Right atrium auricular region (tissue), 2 donors: ENCODE measurements at regions not wholly inside any gene's neighbourhood (a gene's known extent, or its start where the extent isn't known, plus 50 kb on each side); places are given as distances from the start of the nearest gene placed in this dataset.
"Not testable (repeated sequence)": the region's sequence is repeated elsewhere in the genome, so short reads cannot be mapped to it uniquely, and the experiment has no call there.

Source experiments
- DNase-seq: peaks from one replicate; pipeline ENCODE4 v3.0.0-alpha.2; 2019; ENCODE audit warnings: low spot score
- H3K27ac ChIP-seq, 2 donors: fragments of 200-600 bp; sonication (generic); 1 replicate in 1 of 2; 2 replicates in 1 of 2; pipeline ENCODE4 v1.5.1; 2016 to 2019
- H3K27me3 ChIP-seq, 2 donors: fragments of 200-600 bp; sonication (generic); one replicate each; pipeline versions ENCODE4 v1.5.1 to v1.6.0; 2017 to 2019
- H3K36me3 ChIP-seq: fragments of 200-600 bp; sonication (generic); one replicate; pipeline ENCODE4 v1.5.1; 2016
- H3K4me1 ChIP-seq, 2 donors: fragments of 200-600 bp; sonication (generic); one replicate each; pipeline versions ENCODE4 v1.5.1 to v1.6.0; 2017 to 2019
- H3K4me3 ChIP-seq, 2 donors: fragments of 200-600 bp; sonication (generic); 1 replicate in 1 of 2; 2 replicates in 1 of 2; pipeline ENCODE4 v1.5.1; 2017 to 2019; ENCODE audit warnings: mild to moderate bottlenecking in 1 of 2, moderate library complexity in 1 of 2
- H3K9me3 ChIP-seq, 2 donors: fragments of 200-600 bp; sonication (generic); one replicate each; pipeline ENCODE4 v1.5.1; 2019
- CTCF ChIP-seq, 2 donors: fragments of 200-600 bp; sonication (generic); IDR thresholded peaks; one replicate each; pipeline ENCODE4 v1.5.1; 2019; ENCODE audit warnings: antibody characterized with exemption in 2 of 2

GRCh38 chr3:144737281-144737680, 765.7 kb downstream of the DIPK2A start:
- H3K36me3 ChIP-seq: no peaks in the 10 kb centered on the region
- no peaks in the 10 kb centered on the region for H3K4me1 ChIP-seq
- H3K27ac ChIP-seq: no peak overlapping the region
- H3K27me3 ChIP-seq: no peaks in the 10 kb centered on the region
- no peak for DNase-seq
- H3K9me3 ChIP-seq: no peaks in the 10 kb centered on the region
- no peak for TF ChIP-seq CTCF (IDR thresholded peaks at IDR 0.05)
- no peak overlapping the region for H3K4me3 ChIP-seq

GRCh38 chr3:144743225-144743668, 771.6 kb downstream of the DIPK2A start:
- no peaks in the 10 kb centered on the region for H3K36me3 ChIP-seq
- no peaks in the 10 kb centered on the region for H3K4me1 ChIP-seq
- H3K4me3 ChIP-seq: no peak overlapping the region
- no peaks in the 10 kb centered on the region for H3K27me3 ChIP-seq
- no peak for DNase-seq
- no peak for TF ChIP-seq CTCF (IDR thresholded peaks at IDR 0.05)
- H3K9me3 ChIP-seq: no peaks in the 10 kb centered on the region
- H3K27ac ChIP-seq: no peak overlapping the region

GRCh38 chr3:144744473-144744872, 772.9 kb downstream of the DIPK2A start:
- no peak for TF ChIP-seq CTCF (IDR thresholded peaks at IDR 0.05)
- no peaks in the 10 kb centered on the region for H3K4me1 ChIP-seq
- no peaks in the 10 kb centered on the region for H3K27me3 ChIP-seq
- no peak overlapping the region for H3K4me3 ChIP-seq
- no peaks in the 10 kb centered on the region for H3K9me3 ChIP-seq
- H3K36me3 ChIP-seq: no peaks in the 10 kb centered on the region
- H3K27ac ChIP-seq: no peak overlapping the region
- DNase-seq: no peak

GRCh38 chr3:144746631-144747030, 775.0 kb downstream of the DIPK2A start:
- H3K4me1 ChIP-seq: no peaks in the 10 kb centered on the region
- H3K36me3 ChIP-seq: no peaks in the 10 kb centered on the region
- H3K4me3 ChIP-seq: no peak overlapping the region
- no peaks in the 10 kb centered on the region for H3K9me3 ChIP-seq
- no peak for TF ChIP-seq CTCF (IDR thresholded peaks at IDR 0.05)
- no peak overlapping the region for H3K27ac ChIP-seq
- H3K27me3 ChIP-seq: no peaks in the 10 kb centered on the region
- DNase-seq: no peak

- H3K27me3 ChIP-seq, H3K9me3 ChIP-seq, H3K27ac ChIP-seq, DNase-seq, H3K4me1 ChIP-seq, H3K4me3 ChIP-seq, H3K36me3 ChIP-seq: not testable (repeated sequence)
Observed at GRCh38 chr3:144749536-144750253, 778.1 kb downstream of the DIPK2A start.

- Histone ChIP-seq H3K9me3 (no peaks in the 10 kb centered on the region), H3K4me1 (no peaks in the 10 kb centered on the region), H3K27ac (no peak overlapping the region), H3K4me3 (no peak overlapping the region), H3K36me3 (no peaks in the 10 kb centered on the region), H3K27me3 (no peaks in the 10 kb centered on the region)
- no peak for TF ChIP-seq CTCF (IDR thresholded peaks at IDR 0.05)
- DNase-seq: no peak
Observed at GRCh38 chr3:144754076-144754783, 782.6 kb downstream of the DIPK2A start.
